ENCODE measurements at regions not wholly inside any gene's neighbourhood (a gene's known extent, or its start where the extent isn't known, plus 50 kb on each side); places are given as distances from the start of the nearest gene placed in this dataset.
A peak's percentile ranks its signal among the peaks of the same experiment; 100 is the strongest.

- no peaks in the 10 kb centered on the region for H4K20me1 ChIP-seq
- no peaks in the 10 kb centered on the region for H3K27me3 ChIP-seq
- TF ChIP-seq Cebpa-rat (IDR thresholded peaks at IDR 0.05): no peak
- peaks cover 23 to 42% (median 33%) of the 10 kb centered on the region in 10 experiments; a peak in 19 of 20 replicates for H3K4me1 ChIP-seq
- no peak overlapping the region for H3K4me3 ChIP-seq
- H3K9ac ChIP-seq: no peak overlapping the region
- H3K9me3 ChIP-seq (replicated peaks in 1 of 11): peaks cover 0 to 6% (median 0%) of the 10 kb centered on the region in 11 experiments; a peak in 3 of 22 replicates
- peak overlapping the region in 4 of 11 experiments; percentile 36 to 55 (median 44); a peak in 6 of 22 replicates for H3K27ac ChIP-seq
- 0 out of 22 replicates have a peak overlapping the region, but pooled peaks of 1 of the 11 experiments have one; percentile 16 for H3K4me2 ChIP-seq
- H3K36me3 ChIP-seq: no peaks in the 10 kb centered on the region
Measured at GRCh38 chr11:82085493-82085892, 648.2 kb downstream of the FAM181B start.

- Histone ChIP-seq H3K4me3 (no peak overlapping the region), H3K27ac (no peak overlapping the region), H3K4me2 (no peak overlapping the region), H3K9ac (no peak overlapping the region), H4K20me1 (no peaks in the 10 kb centered on the region), H3K27me3 (no peaks in the 10 kb centered on the region), H3K4me1 (peaks cover 2 to 17% (median 10%) of the 10 kb centered on the region in 10 experiments; a peak in 17 of 20 replicates), H3K36me3 (0 out of 22 replicates have a peak, but pooled peaks cover 0 to 2% (median 0%) of the 10 kb centered on the region in 11 experiments), H3K9me3 (replicated peaks in 1 of 11) (peaks cover 0 to 6% (median 0%) of the 10 kb centered on the region in 11 experiments; a peak in 3 of 22 replicates)
- no peak for TF ChIP-seq Cebpa-rat (IDR thresholded peaks at IDR 0.05)
Measured at GRCh38 chr11:82082976-82083375, 650.7 kb downstream of the FAM181B start.

DNA sequence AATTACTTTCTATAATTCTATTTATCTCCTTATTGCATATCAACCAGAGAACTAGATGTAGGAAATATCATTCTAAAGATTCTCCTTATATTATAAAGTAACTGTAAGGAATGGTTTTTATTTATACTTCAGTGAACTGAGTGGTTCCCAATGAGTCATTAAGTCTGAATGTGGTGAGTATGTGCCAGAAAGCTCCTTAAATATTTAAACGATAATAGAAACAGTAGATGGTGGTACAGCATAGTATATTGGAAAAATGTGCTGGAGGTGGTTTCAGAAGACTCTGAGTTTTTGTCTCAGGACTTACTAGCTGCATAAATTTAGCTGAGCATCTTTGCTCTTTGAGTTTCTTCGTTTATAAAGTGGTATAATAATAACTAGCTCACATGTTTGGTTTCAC, 653.5 kb downstream of the FAM181B start:
- H3K9ac ChIP-seq: no peak overlapping the region
- H3K4me3 ChIP-seq: no peak overlapping the region
- H3K4me2 ChIP-seq: no peak overlapping the region
- peaks cover 5 to 16% (median 11%) of the 10 kb centered on the region in 11 experiments; a peak in 13 of 22 replicates for H3K9me3 ChIP-seq (replicated peaks in 1 of 11)
- H3K4me1 ChIP-seq: peaks cover 0 to 16% (median 7%) of the 10 kb centered on the region in 10 experiments; a peak in 12 of 20 replicates
- no peak overlapping the region for H3K27ac ChIP-seq
- H3K36me3 ChIP-seq: 0 out of 22 replicates have a peak, but pooled peaks cover 0 to 5% (median 0%) of the 10 kb centered on the region in 11 experiments
- H4K20me1 ChIP-seq: no peaks in the 10 kb centered on the region
- TF ChIP-seq Cebpa-rat (IDR thresholded peaks at IDR 0.05): no peak
- no peaks in the 10 kb centered on the region for H3K27me3 ChIP-seq

GRCh38 chr11:82076126-82076525, 657.5 kb downstream of the FAM181B start:
- Histone ChIP-seq H3K27me3 (no peaks in the 10 kb centered on the region), H3K4me2 (0 out of 22 replicates have a peak overlapping the region, but pooled peaks of 1 of the 11 experiments have one; percentile 64), H3K27ac (peak overlapping the region in 8 of 11 experiments; percentile 9 to 93 (median 91); a peak in 12 of 22 replicates), H3K9ac (no peak overlapping the region), H3K4me1 (peaks cover 30 to 54% (median 40%) of the 10 kb centered on the region in 10 experiments), H3K9me3 (replicated peaks in 1 of 11) (peaks cover 5 to 31% (median 25%) of the 10 kb centered on the region in 11 experiments; a peak in 17 of 22 replicates), H4K20me1 (no peaks in the 10 kb centered on the region), H3K4me3 (no peak overlapping the region), H3K36me3 (peaks cover 0 to 5% (median 0%) of the 10 kb centered on the region in 11 experiments; a peak in 1 of 22 replicates)
- TF ChIP-seq Cebpa-rat (IDR thresholded peaks at IDR 0.05): no peak

GRCh38 chr11:82059505-82059904, 674.2 kb downstream of the FAM181B start:
- Histone ChIP-seq H3K9ac (no peak overlapping the region), H4K20me1 (no peaks in the 10 kb centered on the region), H3K4me2 (0 out of 22 replicates have a peak overlapping the region, but pooled peaks of 1 of the 11 experiments have one; percentile 14), H3K4me1 (peaks cover 0 to 10% (median 0%) of the 10 kb centered on the region in 10 experiments; a peak in 4 of 20 replicates), H3K36me3 (no peaks in the 10 kb centered on the region), H3K9me3 (replicated peaks in 1 of 11) (peaks cover 0 to 8% (median 2%) of the 10 kb centered on the region in 11 experiments; a peak in 9 of 22 replicates), H3K4me3 (no peak overlapping the region), H3K27ac (no peak overlapping the region), H3K27me3 (no peaks in the 10 kb centered on the region)
- TF ChIP-seq Cebpa-rat (IDR thresholded peaks at IDR 0.05): no peak

DNA sequence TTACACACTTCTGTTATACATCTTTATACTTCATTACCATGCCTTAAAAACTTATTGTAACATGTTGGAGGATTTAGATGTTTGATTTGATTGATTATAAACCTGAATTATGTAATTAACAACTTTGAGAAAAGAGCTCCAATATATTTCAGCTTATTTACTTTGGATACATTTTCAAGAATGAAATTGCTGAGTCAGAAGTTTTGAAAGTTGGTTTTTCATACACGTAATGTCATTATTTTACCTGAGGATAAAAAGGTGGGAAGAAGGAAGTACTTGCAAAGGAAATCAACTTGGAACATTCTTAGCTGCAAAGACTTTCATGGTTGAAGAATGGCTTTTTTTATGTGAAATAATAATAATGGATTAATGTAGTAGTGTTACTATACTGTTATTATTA, 677.2 kb downstream of the FAM181B start:
- Histone ChIP-seq H3K4me1 (peaks cover 0 to 10% (median 0%) of the 10 kb centered on the region in 10 experiments; a peak in 4 of 20 replicates), H3K27me3 (no peaks in the 10 kb centered on the region), H3K4me3 (no peak overlapping the region), H3K9ac (no peak overlapping the region), H3K27ac (no peak overlapping the region), H3K36me3 (no peaks in the 10 kb centered on the region), H3K4me2 (no peak overlapping the region), H3K9me3 (replicated peaks in 1 of 11) (peaks cover 0 to 9% (median 4%) of the 10 kb centered on the region in 11 experiments; a peak in 9 of 22 replicates), H4K20me1 (no peaks in the 10 kb centered on the region)
- no peak for TF ChIP-seq Cebpa-rat (IDR thresholded peaks at IDR 0.05)

DNA sequence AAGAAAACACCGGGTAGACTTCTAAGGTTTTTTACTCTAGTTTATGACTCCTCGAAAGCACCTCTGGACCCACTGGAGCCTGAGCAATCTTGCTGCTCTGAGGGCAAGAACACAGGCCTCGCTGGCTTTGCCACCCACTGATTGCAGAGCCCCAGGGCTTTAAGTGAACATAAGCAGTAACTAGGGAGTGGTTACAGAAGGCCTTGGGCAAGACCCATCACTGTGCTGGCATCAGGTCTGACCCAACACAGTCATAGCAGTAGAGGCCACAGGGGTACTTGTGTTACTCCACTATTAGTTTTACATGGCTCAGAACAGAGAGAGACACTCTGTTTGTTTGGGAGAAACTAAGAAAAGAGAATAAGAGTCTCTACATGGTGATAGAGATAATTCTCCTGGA, 684.5 kb downstream of the FAM181B start:
- Histone ChIP-seq H4K20me1 (no peaks in the 10 kb centered on the region), H3K36me3 (no peaks in the 10 kb centered on the region), H3K27me3 (no peaks in the 10 kb centered on the region), H3K9me3 (replicated peaks in 1 of 11) (peaks cover 23 to 44% (median 33%) of the 10 kb centered on the region in 11 experiments), H3K4me3 (no peak overlapping the region), H3K4me2 (peak overlapping the region in 5 of 11 experiments; percentile 34 to 52 (median 41); a peak in 7 of 22 replicates), H3K4me1 (peaks cover 0 to 17% (median 12%) of the 10 kb centered on the region in 10 experiments; a peak in 18 of 20 replicates), H3K9ac (no peak overlapping the region), H3K27ac (no peak overlapping the region)
- no peak for TF ChIP-seq Cebpa-rat (IDR thresholded peaks at IDR 0.05)

DNA sequence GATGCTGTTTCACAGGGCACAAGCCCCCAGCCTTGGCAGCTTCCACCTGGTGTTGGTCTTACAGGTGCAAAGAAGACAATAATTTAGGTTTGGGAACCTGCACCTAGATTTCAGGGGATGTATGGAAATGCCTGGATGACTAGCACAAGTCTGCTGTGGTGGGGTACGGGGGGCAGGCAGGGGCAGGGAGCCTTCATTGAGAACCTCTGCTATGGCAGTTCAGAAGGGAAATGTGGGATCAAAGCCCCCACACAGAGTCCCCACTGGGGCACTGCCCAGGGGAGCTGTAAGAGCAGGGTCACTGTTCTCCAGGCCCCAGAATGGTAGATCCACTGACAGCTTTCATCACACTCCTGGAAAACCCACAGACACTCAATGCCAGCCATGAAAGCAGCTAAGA, 686.5 kb downstream of the FAM181B start:
- H3K27me3 ChIP-seq: no peaks in the 10 kb centered on the region
- H3K9me3 ChIP-seq (replicated peaks in 1 of 11): peaks cover 23 to 44% (median 33%) of the 10 kb centered on the region in 11 experiments
- H3K4me2 ChIP-seq: no peak overlapping the region
- no peaks in the 10 kb centered on the region for H4K20me1 ChIP-seq
- no peak overlapping the region for H3K9ac ChIP-seq
- no peak overlapping the region for H3K4me3 ChIP-seq
- peaks cover 10 to 25% (median 17%) of the 10 kb centered on the region in 10 experiments; a peak in 19 of 20 replicates for H3K4me1 ChIP-seq
- H3K27ac ChIP-seq: no peak overlapping the region
- no peak for TF ChIP-seq Cebpa-rat (IDR thresholded peaks at IDR 0.05)
- H3K36me3 ChIP-seq: no peaks in the 10 kb centered on the region

DNA sequence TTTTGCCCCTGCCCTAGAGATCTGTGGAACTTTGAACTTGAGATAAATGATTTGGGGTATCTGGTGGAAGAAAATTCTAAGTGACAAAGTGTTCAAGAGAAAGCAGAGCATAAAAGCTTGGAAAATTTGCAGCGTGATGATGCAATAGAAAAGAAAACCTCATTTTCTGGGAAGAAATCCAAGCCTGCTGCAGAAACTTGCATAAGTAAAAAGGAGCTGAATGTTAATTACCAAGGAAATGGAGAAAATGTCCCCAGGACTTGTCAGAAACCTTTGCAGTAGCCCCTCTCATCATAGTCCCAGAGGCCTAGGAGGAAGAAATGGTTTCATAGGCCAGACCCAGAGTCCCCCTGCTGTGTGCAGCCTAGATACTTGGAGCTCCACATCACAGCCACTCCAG, 686.9 kb downstream of the FAM181B start:
- Histone ChIP-seq H3K27ac (no peak overlapping the region), H3K9me3 (replicated peaks in 1 of 11) (peaks cover 23 to 44% (median 33%) of the 10 kb centered on the region in 11 experiments)

More for the DNA sequence above, 686.9 kb downstream of the FAM181B start:
- peak in 2 of 11 experiments; percentile 26 to 63; a peak in 3 of 22 replicates for TF ChIP-seq Cebpa-rat (IDR thresholded peaks at IDR 0.05)
- no peaks in the 10 kb centered on the region for H3K36me3 ChIP-seq
- H3K9ac ChIP-seq: no peak overlapping the region
- peaks cover 10 to 27% (median 18%) of the 10 kb centered on the region in 10 experiments; a peak in 19 of 20 replicates for H3K4me1 ChIP-seq
- no peak overlapping the region for H3K4me3 ChIP-seq
- no peaks in the 10 kb centered on the region for H3K27me3 ChIP-seq
- H4K20me1 ChIP-seq: no peaks in the 10 kb centered on the region
- H3K4me2 ChIP-seq: no peak overlapping the region

All from BLaER1 treated with 17β-estradiol and CSF1 and Interleukin-3, amounts not matched to agents 10 nM and 100 nM (cell line).